ENCODE measurements at regions not wholly inside any gene's neighbourhood (a gene's known extent, or its start where the extent isn't known, plus 50 kb on each side); places are given as distances from the start of the nearest gene placed in this dataset.

DNA sequence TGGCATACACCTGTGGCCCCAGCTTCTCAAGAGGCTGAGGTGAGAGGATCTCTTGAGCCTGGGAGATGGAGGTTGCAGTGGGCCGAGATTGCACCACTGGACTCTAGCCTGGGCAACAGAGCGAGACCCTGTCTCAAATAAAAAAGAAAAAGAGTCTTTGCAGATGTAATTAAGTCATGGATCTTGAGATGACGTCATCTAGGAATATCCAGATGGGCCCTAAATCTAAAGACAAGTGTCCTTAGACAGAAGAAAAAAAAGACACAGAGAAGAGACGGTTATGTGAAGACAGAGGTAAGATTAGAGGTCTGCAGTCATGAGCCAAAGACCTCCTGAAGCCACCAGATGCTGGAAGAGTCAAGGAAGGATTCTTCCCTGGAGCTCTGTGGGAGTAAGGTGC lies 74.3 kb downstream of the RHOB start:
- no peaks in the 10 kb centered on the region; the same call in 1 of the 2 replicates for H3K27me3 ChIP-seq (ENCODE audit: control insufficient read depth, insufficient read depth, low read length)
- H3K4ac ChIP-seq (ENCODE audit: low read depth, low read length): no peak overlapping the region
- dilution Hi-C loops (cut with HindIII; ENCODE audit: low sequenced_read_pairs, unreplicated experiment): no loop called here
- peaks cover 11% of the 10 kb centered on the region for H3K4me1 ChIP-seq (ENCODE audit: control insufficient read depth, insufficient read depth, low read length)
- H3K9ac ChIP-seq (ENCODE audit: low read depth, low read length): no peak overlapping the region
- no peak overlapping the region for H3K4me3 ChIP-seq (ENCODE audit: insufficient read depth, low read depth, low read length)
- WGBS, 2 experiments (ENCODE audit: extremely low coverage in 2 of 2, insufficient read length in 1 of 2): 100% methylated on average over 2 of the region's 4 CpGs; no CpG with 5 or more reads in 1 of the 2 experiments
- no peaks in the 10 kb centered on the region for H3K9me3 ChIP-seq (ENCODE audit: control insufficient read depth, insufficient read depth, low read length)
- no peak overlapping the region for H2AK5ac ChIP-seq (ENCODE audit: low read depth, low read length)
- TF ChIP-seq MXI1 (IDR thresholded peaks at IDR 0.05; ENCODE audit: borderline replicate concordance, low read depth, low read length): no peak
- no peak for TF ChIP-seq NFE2L2 (IDR thresholded peaks at IDR 0.05; ENCODE audit: low read depth, low read length)
- TF ChIP-seq RAD21 (IDR thresholded peaks at IDR 0.05; ENCODE audit: low read length): no peak
- TF ChIP-seq, protein P1, sequence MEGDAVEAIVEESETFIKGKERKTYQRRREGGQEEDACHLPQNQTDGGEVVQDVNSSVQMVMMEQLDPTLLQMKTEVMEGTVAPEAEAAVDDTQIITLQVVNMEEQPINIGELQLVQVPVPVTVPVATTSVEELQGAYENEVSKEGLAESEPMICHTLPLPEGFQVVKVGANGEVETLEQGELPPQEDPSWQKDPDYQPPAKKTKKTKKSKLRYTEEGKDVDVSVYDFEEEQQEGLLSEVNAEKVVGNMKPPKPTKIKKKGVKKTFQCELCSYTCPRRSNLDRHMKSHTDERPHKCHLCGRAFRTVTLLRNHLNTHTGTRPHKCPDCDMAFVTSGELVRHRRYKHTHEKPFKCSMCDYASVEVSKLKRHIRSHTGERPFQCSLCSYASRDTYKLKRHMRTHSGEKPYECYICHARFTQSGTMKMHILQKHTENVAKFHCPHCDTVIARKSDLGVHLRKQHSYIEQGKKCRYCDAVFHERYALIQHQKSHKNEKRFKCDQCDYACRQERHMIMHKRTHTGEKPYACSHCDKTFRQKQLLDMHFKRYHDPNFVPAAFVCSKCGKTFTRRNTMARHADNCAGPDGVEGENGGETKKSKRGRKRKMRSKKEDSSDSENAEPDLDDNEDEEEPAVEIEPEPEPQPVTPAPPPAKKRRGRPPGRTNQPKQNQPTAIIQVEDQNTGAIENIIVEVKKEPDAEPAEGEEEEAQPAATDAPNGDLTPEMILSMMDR (conservative IDR thresholded peaks at IDR 0.05; ENCODE audit: low read depth, low read length): no peak
- TF ChIP-seq, protein P2, sequence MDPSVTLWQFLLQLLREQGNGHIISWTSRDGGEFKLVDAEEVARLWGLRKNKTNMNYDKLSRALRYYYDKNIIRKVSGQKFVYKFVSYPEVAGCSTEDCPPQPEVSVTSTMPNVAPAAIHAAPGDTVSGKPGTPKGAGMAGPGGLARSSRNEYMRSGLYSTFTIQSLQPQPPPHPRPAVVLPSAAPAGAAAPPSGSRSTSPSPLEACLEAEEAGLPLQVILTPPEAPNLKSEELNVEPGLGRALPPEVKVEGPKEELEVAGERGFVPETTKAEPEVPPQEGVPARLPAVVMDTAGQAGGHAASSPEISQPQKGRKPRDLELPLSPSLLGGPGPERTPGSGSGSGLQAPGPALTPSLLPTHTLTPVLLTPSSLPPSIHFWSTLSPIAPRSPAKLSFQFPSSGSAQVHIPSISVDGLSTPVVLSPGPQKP (IDR thresholded peaks at IDR 0.05; ENCODE audit: borderline replicate concordance, low read depth, low read length): no peak
- ATAC-seq (ENCODE audit: low read depth) (no peak), DNase-seq (no peak)
- POLR2A ChIA-PET (ENCODE audit: unreplicated experiment): no interaction called here
- no peak overlapping the region for H2BK120ac ChIP-seq (ENCODE audit: low read depth, low read length)
- CTCF ChIA-PET: no interaction called here
- H4K5ac ChIP-seq (ENCODE audit: low read depth, low read length): no peak overlapping the region
- intact Hi-C loops (cut with micrococcal nuclease): no loop called here
- no peaks in the 10 kb centered on the region for H3K36me3 ChIP-seq (ENCODE audit: control insufficient read depth, insufficient read depth, low read length)
- H4K91ac ChIP-seq (ENCODE audit: insufficient read depth, low read depth, low read length): no peak overlapping the region
- H4K8ac ChIP-seq (ENCODE audit: low read depth in 2 of 2, low read length in 2 of 2): no peak overlapping the region
- no peak overlapping the region for H3K4me2 ChIP-seq (ENCODE audit: low read depth, low read length)
- H3K14ac ChIP-seq (replicated peaks; ENCODE audit: low read depth, low read length): no peak overlapping the region
- H3K23ac ChIP-seq (ENCODE audit: low read depth, low read length): no peak overlapping the region
- H3K56ac ChIP-seq (ENCODE audit: extremely low read depth, insufficient read depth, low read length): no peak overlapping the region
- no peaks in the 10 kb centered on the region for H4K20me1 ChIP-seq (ENCODE audit: insufficient read depth, low read length)
- H3K27ac ChIP-seq (ENCODE audit: insufficient read depth, low read length): no peak overlapping the region
- no peaks in the 10 kb centered on the region for H3K79me1 ChIP-seq (ENCODE audit: low read depth in 1 of 2, low read length in 2 of 2)
- BruUV-seq (replicated peaks): no TSS peak
- H2BK20ac ChIP-seq (ENCODE audit: low read depth, low read length): no peak overlapping the region
- in situ Hi-C loops (cut with MboI; ENCODE audit: low sequenced_read_pairs): no loop called here
- H2BK15ac ChIP-seq (ENCODE audit: low read depth, low read length): no peak overlapping the region
- H2AFZ ChIP-seq (replicated peaks; ENCODE audit: low read length, poor library complexity): no peak overlapping the region
- no peak overlapping the region for H2AK9ac ChIP-seq (replicated peaks; ENCODE audit: low read depth, low read length, poor library complexity)
- H3K9me1 ChIP-seq (ENCODE audit: insufficient read depth, low read length): peaks cover 10% of the 10 kb centered on the region; the same call in 1 of the 2 replicates
- H3K18ac ChIP-seq (ENCODE audit: low read depth, low read length): no peak overlapping the region
- no peak overlapping the region for H2BK5ac ChIP-seq (ENCODE audit: low read depth, low read length, poor library complexity, severe bottlenecking)
